GM23338 (cell line): ENCODE measurements at regions not wholly inside any gene's neighbourhood (a gene's known extent, or its start where the extent isn't known, plus 50 kb on each side); places are given as distances from the start of the nearest gene placed in this dataset.

Experiments
- ATAC-seq: fragments of 200-7000 bp; cut with Tn5 transposase; 3 replicates; pipeline ENCODE4 v1.9.1; 2020
- DNase-seq: peaks from one replicate; pipeline ENCODE4 v3.0.0-alpha.2; 2015; ENCODE audit warnings: low spot score
- H2AFZ ChIP-seq: fragments of 200-600 bp; sonication (generic); 2 replicates; pipeline ENCODE4 v1.8.0; 2016; ENCODE audit warnings: antibody characterized with exemption, mild to moderate bottlenecking, moderate library complexity
- H3F3A ChIP-seq: fragments of 200-600 bp; sonication (generic); replicated peaks from 2 replicates; pipeline ENCODE4 v1.8.0; 2017; ENCODE audit warnings: antibody characterized with exemption, mixed run types, low read depth
- H3K27ac ChIP-seq: fragments of 200-600 bp; sonication (generic); 2 replicates; pipeline ENCODE4 v1.6.1; 2016; ENCODE audit warnings: low read depth
- H3K27me3 ChIP-seq: fragments of 200-600 bp; sonication (generic); 2 replicates; pipeline ENCODE4 v1.8.0; 2016; ENCODE audit warnings: mild to moderate bottlenecking, mixed run types, moderate library complexity; ENCODE audit not compliant: insufficient read depth
- H3K36me3 ChIP-seq: fragments of 200-600 bp; sonication (generic); 2 replicates; pipeline ENCODE4 v1.8.0; 2016; ENCODE audit warnings: mild to moderate bottlenecking; ENCODE audit not compliant: insufficient read depth
- H3K4me1 ChIP-seq: fragments of 200-600 bp; sonication (generic); 2 replicates; pipeline ENCODE4 v1.8.0; 2016; ENCODE audit warnings: mild to moderate bottlenecking, moderate library complexity; ENCODE audit not compliant: insufficient read depth
- H3K4me2 ChIP-seq: fragments of 200-600 bp; sonication (generic); 2 replicates; pipeline ENCODE4 v1.7.1; 2017; ENCODE audit warnings: mixed run types
- H3K4me3 ChIP-seq: fragments of 200-600 bp; sonication (generic); 2 replicates; pipeline ENCODE4 v1.6.1; 2016; ENCODE audit warnings: mixed run types
- H3K79me2 ChIP-seq: fragments of 200-600 bp; sonication (generic); replicated peaks from 2 replicates; pipeline ENCODE4 v1.8.0; 2017; ENCODE audit warnings: mild to moderate bottlenecking; ENCODE audit not compliant: insufficient read depth
- H3K9me2 ChIP-seq: fragments of 200-600 bp; sonication (generic); 2 replicates; pipeline ENCODE4 v1.8.0; 2017; ENCODE audit not compliant: insufficient read depth
- H4K20me1 ChIP-seq: fragments of 200-600 bp; sonication (generic); replicated peaks from 2 replicates; pipeline ENCODE4 v1.8.0; 2017; ENCODE audit warnings: mild to moderate bottlenecking; ENCODE audit not compliant: insufficient read depth
- H3K27ac Mint-ChIP-seq: 2 replicates; pipeline ENCODE4 v1.8.0; 2020; ENCODE audit warnings: inconsistent platforms, mild to moderate bottlenecking, moderate library complexity, mixed read lengths
- H3K27me3 Mint-ChIP-seq: 3 replicates; pipeline ENCODE4 v1.8.0; 2022; ENCODE audit warnings: low read depth, mild to moderate bottlenecking, moderate library complexity, mixed read lengths, inconsistent platforms; ENCODE audit not compliant: insufficient read depth, poor library complexity
- H3K36me3 Mint-ChIP-seq: 3 replicates; pipeline ENCODE4 v1.8.0; 2021; ENCODE audit warnings: low read depth, mild to moderate bottlenecking, inconsistent platforms, moderate library complexity, mixed read lengths
- H3K4me1 Mint-ChIP-seq: 3 replicates; pipeline ENCODE4 v1.8.0; 2020; ENCODE audit warnings: mild to moderate bottlenecking, inconsistent platforms, mixed read lengths
- H3K4me3 Mint-ChIP-seq: 3 replicates; pipeline ENCODE4 v1.8.0; 2021; ENCODE audit warnings: moderate library complexity, mild to moderate bottlenecking, inconsistent platforms, mixed read lengths
- H3K9me3 Mint-ChIP-seq: 3 replicates; pipeline ENCODE4 v1.8.0; 2020; ENCODE audit warnings: moderate library complexity, mild to moderate bottlenecking, inconsistent platforms, mixed read lengths
- CREB1 ChIP-seq: fragments of 250-450 bp; sonication (Bioruptor Pico); IDR thresholded peaks from 2 replicates; pipeline ENCODE4 v1.5.0; 2020; ENCODE audit warnings: low read depth, mild to moderate bottlenecking, moderate library complexity
- EZH2phosphoT487 ChIP-seq: fragments of 200-600 bp; sonication (generic); IDR thresholded peaks from one replicate; pipeline ENCODE4 v1.8.1; 2018; ENCODE audit warnings: antibody characterized with exemption; ENCODE audit not compliant: unreplicated experiment
- NANOG ChIP-seq: IDR thresholded peaks from 2 replicates; pipeline ENCODE4 v1.6.1; 2016; ENCODE audit warnings: antibody characterized with exemption, borderline replicate concordance
- STAT1 ChIP-seq: IDR thresholded peaks from one replicate; pipeline ENCODE4 v1.6.1; 2016; ENCODE audit warnings: antibody characterized with exemption; ENCODE audit not compliant: unreplicated experiment
- ZNF114 ChIP-seq: fragments of 250-450 bp; sonication (Bioruptor Pico); IDR thresholded peaks from 2 replicates; pipeline ENCODE4 v1.5.0; 2020; ENCODE audit warnings: mild to moderate bottlenecking, moderate library complexity
- ZNF462 ChIP-seq: fragments of 250-450 bp; sonication (Bioruptor Pico); IDR thresholded peaks from 2 replicates; pipeline ENCODE4 v1.5.0; 2020; ENCODE audit warnings: mild to moderate bottlenecking, moderate library complexity

- H3K79me2 ChIP-seq = no peaks in the 10 kb centered on the region
- Mint-ChIP-seq H3K36me3 (no peaks in the 10 kb centered on the region), H3K27ac (no peak overlapping the region), H3K27me3 (peaks cover 11% of the 10 kb centered on the region), H3K4me1 (peaks cover 9% of the 10 kb centered on the region; the same call in 2 of the 3 replicates), H3K4me3 (no peak overlapping the region), H3K9me3 (no peaks in the 10 kb centered on the region; the same call in 2 of the 3 replicates)
- TF ChIP-seq ZNF462 (CRISPR knock-in tag) = no peak
- TF ChIP-seq CREB1 (CRISPR knock-in tag) = no peak
- no peak for TF ChIP-seq NANOG
- no peak for TF ChIP-seq ZNF114
- TF ChIP-seq STAT1 = no peak
- no peak for TF ChIP-seq EZH2phosphoT487
- H4K20me1 ChIP-seq = no peaks in the 10 kb centered on the region
- H3K27ac ChIP-seq = no peak overlapping the region
- no peaks in the 10 kb centered on the region for H3K36me3 ChIP-seq
- DNase-seq = no peak
- no peaks in the 10 kb centered on the region for H3F3A ChIP-seq
- H2AFZ ChIP-seq = no peak overlapping the region
- H3K4me2 ChIP-seq = no peak overlapping the region
- no peak overlapping the region for H3K4me3 ChIP-seq
- no peaks in the 10 kb centered on the region for H3K4me1 ChIP-seq
- H3K27me3 ChIP-seq = no peaks in the 10 kb centered on the region
- H3K9me2 ChIP-seq = peaks cover 10% of the 10 kb centered on the region
- no peak for ATAC-seq
Observed at GRCh38 chr20:24157213-24157612, 168.6 kb upstream of the GGTLC1 start.
